ENCODE measurements at regions not wholly inside any gene's neighbourhood (a gene's known extent, or its start where the extent isn't known, plus 50 kb on each side); places are given as distances from the start of the nearest gene placed in this dataset.

GRCh38 chr6:25171301-25171700 lies 107.9 kb upstream of the CARMIL1 start:
- TF ChIP-seq CTCF (IDR thresholded peaks at IDR 0.05) (no peak), MAFK (IDR thresholded peaks at IDR 0.05; ENCODE audit: partially characterized antibody) (no peak), REST (IDR thresholded peaks at IDR 0.05) (no peak), RAD21 (conservative IDR thresholded peaks at IDR 0.05 in 1 of 2, IDR thresholded peaks at IDR 0.05 in 1 of 2) (no peak), FOSL2 (IDR thresholded peaks at IDR 0.05) (no peak), FOSL2 (CRISPR knock-in tag; IDR thresholded peaks at IDR 0.05) (no peak), RFX5 (IDR thresholded peaks at IDR 0.05) (no peak), EP300 (IDR thresholded peaks at IDR 0.05) (no peak), POLR2A (IDR thresholded peaks at IDR 0.05; ENCODE audit: low read length) (no peak), MAX (IDR thresholded peaks at IDR 0.05) (no peak), CBX8 (IDR thresholded peaks at IDR 0.05) (no peak), JUNB (IDR thresholded peaks at IDR 0.05) (no peak), HMGXB4 (CRISPR knock-in tag; IDR thresholded peaks at IDR 0.05; ENCODE audit: borderline replicate concordance) (no peak), CHD2 (IDR thresholded peaks at IDR 0.05; ENCODE audit: low read length, partially characterized antibody) (no peak)
